ENCODE measurements at regions not wholly inside any gene's neighbourhood (a gene's known extent, or its start where the extent isn't known, plus 50 kb on each side); places are given as distances from the start of the nearest gene placed in this dataset.

- TF ChIP-seq EZH2 (IDR thresholded peaks at IDR 0.05; ENCODE audit: borderline replicate concordance, low read length), result no peak
- no peak for TF ChIP-seq CTCF (conservative IDR thresholded peaks at IDR 0.05 in 1 of 2, IDR thresholded peaks at IDR 0.05 in 1 of 2; ENCODE audit: extremely low read depth in 1 of 2, insufficient read depth in 1 of 2, low read depth in 1 of 2, low read length in 2 of 2)
Measured at GRCh38 chr6:103191391-103192093, 1668.2 kb downstream of the HACE1 start.
